PC-3 (cell line): ENCODE measurements at regions not wholly inside any gene's neighbourhood (a gene's known extent, or its start where the extent isn't known, plus 50 kb on each side); places are given as distances from the start of the nearest gene placed in this dataset.

Source experiments
- CTCF ChIP-seq: fragments of 300-600 bp; sonication (generic); conservative IDR thresholded peaks from 2 replicates; pipeline ENCODE4 v1.5.1; 2017; ENCODE audit warnings: antibody characterized with exemption, low read depth, mild to moderate bottlenecking, low read length
- EZH2 ChIP-seq: fragments of 300-600 bp; sonication (generic); IDR thresholded peaks from one replicate; pipeline ENCODE4 v1.6.1; 2017; ENCODE audit warnings: antibody characterized with exemption, mild to moderate bottlenecking, low read length; ENCODE audit not compliant: unreplicated experiment
- EZH2phosphoT487 ChIP-seq: fragments of 300-600 bp; sonication (generic); IDR thresholded peaks from 2 replicates; pipeline ENCODE4 v1.6.1; 2018; ENCODE audit warnings: mild to moderate bottlenecking, antibody characterized with exemption, low read length, borderline replicate concordance

DNA sequence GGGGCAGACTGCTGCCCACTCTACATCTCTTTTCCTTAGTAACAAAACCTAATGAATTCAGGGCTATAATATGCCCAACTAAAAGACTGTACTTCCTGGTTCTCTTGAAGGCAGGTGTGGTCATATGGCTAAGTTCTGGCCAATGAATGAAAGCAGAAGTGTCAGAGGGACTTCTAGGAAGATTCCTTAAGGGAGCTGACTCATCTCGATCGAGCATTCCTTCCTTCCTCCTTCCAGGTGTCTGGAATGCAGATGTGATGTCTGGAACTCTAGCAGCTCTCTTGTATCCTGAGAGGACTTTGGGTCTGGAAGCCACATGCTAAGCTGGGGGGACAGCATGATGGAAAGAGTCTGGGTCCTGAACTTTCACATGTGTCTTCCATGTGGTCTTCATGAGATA, 116.2 kb upstream of the STX18 start:
- TF ChIP-seq EZH2, result no peak
- no peak for TF ChIP-seq CTCF
- no peak for TF ChIP-seq EZH2phosphoT487
